HCT116 (cell line): ENCODE measurements at regions not wholly inside any gene's neighbourhood (a gene's known extent, or its start where the extent isn't known, plus 50 kb on each side); places are given as distances from the start of the nearest gene placed in this dataset.

Source experiments
- YY1 ChIP-seq: IDR thresholded peaks from 2 replicates; pipeline ENCODE4 v1.6.1; 2011; ENCODE audit warnings: low read length, low read depth, moderate library complexity, mild to moderate bottlenecking; ENCODE audit not compliant: insufficient replicate concordance; ENCODE audit errors: extremely low read depth
- TF ChIP-seq, protein P1 (sequence below), 3 experiments: fragments of 200-600 bp in 1 of 3; sonication (generic) in 1 of 3; IDR thresholded peaks in 2 of 3; conservative IDR thresholded peaks in 1 of 3; 2 replicates each; pipeline ENCODE4 v1.5.1; 2012 to 2017; ENCODE audit warnings: low read depth in 2 of 3, low read length in 2 of 3, antibody characterized with exemption in 1 of 3, borderline replicate concordance in 1 of 3, control low read depth in 1 of 3, mild to moderate bottlenecking in 1 of 3, mixed read lengths in 1 of 3, mixed run types in 1 of 3, moderate library complexity in 1 of 3; ENCODE audit not compliant: insufficient read depth in 1 of 3

DNA sequence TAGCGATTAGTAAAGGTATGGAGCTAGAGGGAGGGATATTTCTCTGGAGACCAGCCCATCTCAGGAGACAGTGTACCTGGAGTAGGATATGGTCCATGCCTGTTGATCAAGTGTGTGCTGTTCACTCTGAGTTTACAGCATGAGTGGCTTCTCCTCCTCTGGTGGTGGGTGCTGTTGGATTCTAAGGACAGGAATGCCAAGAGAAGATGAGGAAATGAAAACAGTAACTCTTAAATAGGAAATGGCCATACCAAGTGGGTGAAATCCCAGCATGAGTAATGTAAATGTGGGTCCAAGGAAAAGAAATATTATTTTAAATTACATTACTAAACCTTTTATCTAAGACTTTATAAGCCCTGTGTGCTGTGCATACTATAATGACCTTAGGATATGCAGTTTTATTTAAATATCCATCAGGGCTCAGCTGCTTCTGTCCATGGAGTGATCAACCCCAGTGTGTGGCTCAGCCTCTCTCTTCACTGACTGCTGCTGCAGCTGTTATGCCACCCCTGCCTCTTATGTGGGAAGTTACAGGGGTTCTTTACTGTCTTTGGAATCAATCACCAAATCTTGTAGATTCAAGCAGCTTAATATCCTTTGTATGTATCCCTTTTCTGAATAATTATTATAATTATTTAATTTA, 54.3 kb downstream of the FAT3 start:
- TF ChIP-seq, protein P1, sequence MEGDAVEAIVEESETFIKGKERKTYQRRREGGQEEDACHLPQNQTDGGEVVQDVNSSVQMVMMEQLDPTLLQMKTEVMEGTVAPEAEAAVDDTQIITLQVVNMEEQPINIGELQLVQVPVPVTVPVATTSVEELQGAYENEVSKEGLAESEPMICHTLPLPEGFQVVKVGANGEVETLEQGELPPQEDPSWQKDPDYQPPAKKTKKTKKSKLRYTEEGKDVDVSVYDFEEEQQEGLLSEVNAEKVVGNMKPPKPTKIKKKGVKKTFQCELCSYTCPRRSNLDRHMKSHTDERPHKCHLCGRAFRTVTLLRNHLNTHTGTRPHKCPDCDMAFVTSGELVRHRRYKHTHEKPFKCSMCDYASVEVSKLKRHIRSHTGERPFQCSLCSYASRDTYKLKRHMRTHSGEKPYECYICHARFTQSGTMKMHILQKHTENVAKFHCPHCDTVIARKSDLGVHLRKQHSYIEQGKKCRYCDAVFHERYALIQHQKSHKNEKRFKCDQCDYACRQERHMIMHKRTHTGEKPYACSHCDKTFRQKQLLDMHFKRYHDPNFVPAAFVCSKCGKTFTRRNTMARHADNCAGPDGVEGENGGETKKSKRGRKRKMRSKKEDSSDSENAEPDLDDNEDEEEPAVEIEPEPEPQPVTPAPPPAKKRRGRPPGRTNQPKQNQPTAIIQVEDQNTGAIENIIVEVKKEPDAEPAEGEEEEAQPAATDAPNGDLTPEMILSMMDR (IDR thresholded peaks at IDR 0.05 in 2 of 3, conservative IDR thresholded peaks at IDR 0.05 in 1 of 3; ENCODE audit: borderline replicate concordance in 1 of 3, insufficient read depth in 1 of 3, low read depth in 2 of 3, low read length in 2 of 3): no peak
- no peak for TF ChIP-seq YY1
